ENCODE measurements at regions not wholly inside any gene's neighbourhood (a gene's known extent, or its start where the extent isn't known, plus 50 kb on each side); places are given as distances from the start of the nearest gene placed in this dataset.

DNA sequence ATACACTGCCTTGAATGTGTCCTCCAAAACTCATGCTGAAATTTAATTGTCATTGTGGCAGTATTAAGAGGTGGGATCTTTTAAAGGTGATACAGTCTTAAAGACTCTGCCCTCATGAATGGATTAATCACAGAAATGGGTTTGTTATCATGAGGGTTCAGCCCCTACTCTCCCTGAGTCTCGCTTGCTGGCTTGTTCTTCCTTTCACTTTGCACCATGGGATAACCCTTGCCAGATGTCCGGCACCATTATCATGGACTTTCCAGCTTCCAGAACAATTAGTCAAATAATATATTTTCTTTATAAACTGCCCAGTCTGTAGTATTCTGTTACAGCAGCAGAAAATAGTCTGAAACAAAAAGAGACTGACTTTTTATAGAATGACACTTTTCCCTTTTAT is 67.9 kb upstream of the TENT5A start:
- Histone ChIP-seq H3K9me3 (ENCODE audit: low read depth) (no peaks in the 10 kb centered on the region), H3K27me3 (no peaks in the 10 kb centered on the region), H3K27ac (no peak overlapping the region), H3K36me3 (no peaks in the 10 kb centered on the region), H3K4me3 (no peak overlapping the region), H3K4me1 (ENCODE audit: low read depth) (peaks cover 21% of the 10 kb centered on the region)
- TF ChIP-seq CTCF (IDR thresholded peaks at IDR 0.05; ENCODE audit: low read depth, low read length) = no peak
- no peak for DNase-seq (ENCODE audit: low read depth in 1 of 2, low spot score in 1 of 2)

- Histone ChIP-seq H3K4me3 (no peak overlapping the region), H3K9me3 (ENCODE audit: low read depth) (no peaks in the 10 kb centered on the region)
- no peak for DNase-seq (ENCODE audit: low read depth in 1 of 2, low spot score in 1 of 2)
These were observed 67.3 kb upstream of the TENT5A start for GRCh38 chr6:81819767-81820166.

DNA sequence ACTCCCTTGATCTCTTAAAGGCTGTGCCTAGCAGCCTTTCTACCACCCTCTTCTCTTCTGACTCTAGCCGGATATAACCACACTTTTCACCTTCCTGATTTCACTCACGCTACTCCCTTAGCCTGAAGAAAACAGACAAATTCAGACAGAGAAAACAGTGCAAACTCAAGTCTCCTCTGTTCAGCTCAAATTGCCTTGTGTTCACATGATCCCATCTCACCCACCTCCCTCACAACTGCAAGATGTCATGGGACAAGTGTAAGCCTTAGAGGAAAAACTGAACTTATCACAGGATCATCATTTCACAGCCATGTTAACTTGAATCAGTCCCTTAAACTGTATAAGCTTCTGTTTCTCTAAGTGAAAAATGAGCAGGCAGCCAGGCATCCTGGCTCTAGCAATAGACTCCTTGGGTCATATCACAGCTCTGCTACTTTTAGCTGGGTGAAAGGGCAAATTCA is 66.5 kb upstream of the TENT5A start:
- DNase-seq (ENCODE audit: low read depth in 1 of 2, low spot score in 1 of 2) = peak in 1 of 2 donors; percentile 23

More at GRCh38 chr6:81819767-81820166, 67.3 kb upstream of the TENT5A start:
- Histone ChIP-seq H3K27me3 (no peaks in the 10 kb centered on the region), H3K4me1 (ENCODE audit: low read depth) (peaks cover 21% of the 10 kb centered on the region), H3K36me3 (no peaks in the 10 kb centered on the region), H3K27ac (no peak overlapping the region)
- TF ChIP-seq CTCF (IDR thresholded peaks at IDR 0.05; ENCODE audit: low read depth, low read length) = no peak

DNA sequence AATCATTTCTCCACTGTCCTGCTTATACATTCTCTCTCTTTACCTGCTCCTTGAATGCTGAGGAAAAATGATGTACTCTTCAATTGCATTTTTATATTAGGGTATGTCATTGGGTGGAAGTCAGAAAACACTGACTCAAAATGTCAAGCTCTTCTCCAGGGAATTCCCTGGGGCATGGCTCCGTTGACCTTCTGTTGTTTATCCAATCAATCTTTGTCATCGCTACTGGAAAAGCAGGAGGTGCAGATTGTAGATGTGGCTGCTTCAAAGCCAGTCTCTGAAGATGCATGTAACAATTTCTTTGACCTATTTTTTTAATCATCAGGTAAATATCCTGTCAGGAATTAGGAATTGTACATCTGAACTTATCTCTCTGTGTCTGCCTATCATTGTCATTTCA is 63.9 kb upstream of the TENT5A start:
- peaks cover 21% of the 10 kb centered on the region for H3K4me1 ChIP-seq (ENCODE audit: low read depth)
- no peak for DNase-seq (ENCODE audit: low read depth in 1 of 2, low spot score in 1 of 2)
- H3K4me3 ChIP-seq = no peak overlapping the region
- H3K27ac ChIP-seq = no peak overlapping the region
- no peaks in the 10 kb centered on the region for H3K9me3 ChIP-seq (ENCODE audit: low read depth)
- no peaks in the 10 kb centered on the region for H3K27me3 ChIP-seq
- no peaks in the 10 kb centered on the region for H3K36me3 ChIP-seq
- TF ChIP-seq CTCF (IDR thresholded peaks at IDR 0.05; ENCODE audit: low read depth, low read length) = no peak

More for the DNA sequence above, 66.5 kb upstream of the TENT5A start:
- H3K4me3 ChIP-seq = no peak overlapping the region
- no peaks in the 10 kb centered on the region for H3K27me3 ChIP-seq
- no peaks in the 10 kb centered on the region for H3K36me3 ChIP-seq
- H3K4me1 ChIP-seq (ENCODE audit: low read depth) = peaks cover 21% of the 10 kb centered on the region
- H3K9me3 ChIP-seq (ENCODE audit: low read depth) = no peaks in the 10 kb centered on the region
- H3K27ac ChIP-seq = peak overlapping the region; percentile 70
- no peak for TF ChIP-seq CTCF (IDR thresholded peaks at IDR 0.05; ENCODE audit: low read depth, low read length)

DNA sequence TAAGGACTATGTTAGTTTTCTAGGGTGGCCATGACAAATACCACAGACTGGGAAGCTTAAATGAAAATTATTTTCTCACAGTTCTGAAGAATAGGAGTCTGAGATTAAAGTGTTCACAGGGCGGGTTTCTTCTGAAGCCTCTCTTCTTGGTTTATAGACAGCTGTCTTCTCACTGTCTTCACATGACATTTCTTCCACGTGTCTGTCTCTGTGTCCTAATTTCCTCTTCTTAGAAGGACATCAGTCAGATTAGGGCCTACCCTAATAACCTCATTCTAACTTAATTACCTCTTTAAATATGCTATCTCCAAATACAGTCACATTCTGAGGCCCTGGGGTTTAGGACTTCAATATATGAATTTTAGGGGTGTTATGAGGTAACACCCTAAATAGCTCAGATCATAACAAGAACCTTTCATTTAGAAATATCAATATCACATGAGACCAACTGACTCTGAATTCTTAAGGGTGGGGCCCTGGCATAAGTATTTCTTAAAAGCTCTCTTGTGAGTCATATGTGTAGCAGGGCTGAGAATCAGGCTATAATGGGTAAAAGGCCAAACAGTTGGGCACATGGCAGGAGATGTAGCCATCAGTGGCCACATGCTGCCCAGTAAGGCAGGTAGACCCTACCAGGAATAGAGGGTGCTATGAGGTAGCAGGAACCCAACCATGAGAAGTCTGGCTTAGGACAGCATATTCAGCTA is 62.0 kb upstream of the TENT5A start:
- peak in 1 of 2 donors; percentile 29 for DNase-seq (ENCODE audit: low read depth in 1 of 2, low spot score in 1 of 2)
- no peaks in the 10 kb centered on the region for H3K27me3 ChIP-seq
- TF ChIP-seq CTCF (IDR thresholded peaks at IDR 0.05; ENCODE audit: low read depth, low read length) = no peak
- H3K9me3 ChIP-seq (ENCODE audit: low read depth) = no peaks in the 10 kb centered on the region
- no peak overlapping the region for H3K4me3 ChIP-seq
- H3K36me3 ChIP-seq = no peaks in the 10 kb centered on the region
- H3K27ac ChIP-seq = no peak overlapping the region
- peaks cover 21% of the 10 kb centered on the region for H3K4me1 ChIP-seq (ENCODE audit: low read depth)
